ENCODE measurements at regions not wholly inside any gene's neighbourhood (a gene's known extent, or its start where the extent isn't known, plus 50 kb on each side); places are given as distances from the start of the nearest gene placed in this dataset.
"Not testable (repeated sequence)": the region's sequence is repeated elsewhere in the genome, so short reads cannot be mapped to it uniquely, and the experiment has no call there.

- no peak for DNase-seq (ENCODE audit: extremely low spot score, insufficient read length, low read depth)
- FAIRE-seq, result no peak
These were observed 754.7 kb upstream of the GYPC start for GRCh38 chr2:125901278-125901677.

- FAIRE-seq, result no peak
- DNase-seq (ENCODE audit: extremely low spot score, insufficient read length, low read depth), result no peak
These were observed 729.9 kb upstream of the GYPC start for GRCh38 chr2:125925891-125926546.

DNA sequence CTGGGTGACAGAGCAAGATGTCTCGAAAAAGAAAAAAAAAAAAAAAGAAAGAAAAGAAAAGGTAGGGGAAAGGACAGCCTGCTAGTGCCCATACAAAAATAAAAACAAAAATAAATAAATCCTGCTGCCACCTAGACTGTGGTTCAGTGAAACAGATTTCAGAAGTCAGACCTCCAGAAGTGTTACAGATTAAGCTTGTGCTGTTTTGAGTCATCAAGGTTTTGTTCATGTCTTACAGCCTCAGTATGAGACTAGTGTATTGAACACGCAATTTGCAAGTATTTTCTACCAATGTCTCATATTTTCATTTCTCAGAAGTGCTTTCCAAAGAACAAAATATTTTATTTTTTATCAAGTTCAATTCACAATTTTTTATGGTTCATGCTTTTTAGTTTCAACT is 720.4 kb upstream of the GYPC start:
- no peak for FAIRE-seq
- no peak for DNase-seq (ENCODE audit: extremely low spot score, insufficient read length, low read depth)

DNA sequence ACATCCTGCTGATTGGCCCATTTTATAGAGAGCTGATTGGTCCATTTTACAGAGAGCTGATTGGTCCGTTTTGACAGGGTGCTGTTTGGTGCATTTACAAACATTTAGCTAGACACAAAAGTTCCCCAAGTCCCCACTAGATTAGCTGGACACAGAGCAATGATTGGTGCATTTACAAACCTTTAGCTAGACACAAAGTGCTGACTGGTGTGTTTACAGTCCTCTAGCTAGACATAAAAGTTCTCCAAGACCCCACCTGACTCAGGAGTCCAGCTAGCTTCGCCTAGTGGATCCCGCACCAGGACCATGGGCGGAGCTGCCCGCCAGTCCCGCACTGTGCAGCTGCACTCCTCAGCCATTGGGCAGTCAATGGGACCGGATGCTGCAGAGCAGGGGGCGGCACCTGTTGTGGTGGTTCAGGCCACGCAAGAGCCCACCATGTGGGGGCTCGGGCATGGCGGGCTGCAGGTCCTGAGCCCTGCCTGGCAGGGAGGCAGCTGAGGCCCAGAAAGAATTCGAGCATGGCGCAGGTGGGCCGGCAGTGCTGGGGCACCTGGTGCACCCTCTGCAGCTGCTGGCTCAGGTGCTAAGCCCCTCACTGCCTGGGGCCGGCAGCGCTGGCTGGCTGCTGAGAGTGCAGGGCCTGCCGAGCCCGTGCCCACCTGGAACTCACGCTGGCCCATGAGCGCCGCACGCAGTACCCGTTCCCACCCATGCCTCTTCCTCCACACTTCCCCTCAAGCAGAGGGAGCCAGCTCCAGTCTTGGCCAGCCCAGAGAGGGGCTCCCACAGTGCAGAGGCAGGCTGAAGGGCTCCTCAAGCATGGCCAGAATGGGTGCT is 713.2 kb upstream of the GYPC start:
- no peak for FAIRE-seq
- DNase-seq (ENCODE audit: extremely low spot score, insufficient read length, low read depth), result no peak

GRCh38 chr2:125959047-125959446 is 696.9 kb upstream of the GYPC start:
- FAIRE-seq, result no peak
- no peak for DNase-seq (ENCODE audit: extremely low spot score, insufficient read length, low read depth)

DNA sequence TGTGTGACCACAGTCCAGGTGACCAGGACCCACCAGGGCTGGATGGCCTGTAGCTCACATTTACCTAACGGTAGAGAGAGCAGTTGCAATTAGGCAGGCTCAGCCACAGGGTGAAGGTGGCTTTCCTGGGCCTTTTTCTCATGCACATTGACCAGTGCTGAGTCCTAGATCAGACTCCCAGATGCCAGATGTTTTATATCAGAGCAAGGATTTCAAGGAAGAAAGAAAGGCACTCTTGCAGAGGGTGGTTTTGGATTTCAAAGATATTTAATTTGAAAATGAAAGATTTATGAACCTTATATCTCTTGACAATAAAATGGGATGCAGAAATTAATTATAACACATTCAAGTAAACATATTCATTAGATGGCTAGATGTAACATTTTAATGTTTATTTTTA is 694.2 kb upstream of the GYPC start:
- FAIRE-seq (no peak), DNase-seq (ENCODE audit: extremely low spot score, insufficient read length, low read depth) (no peak)

- no peak for FAIRE-seq
- no peak for DNase-seq (ENCODE audit: extremely low spot score, insufficient read length, low read depth)
These were observed 676.1 kb upstream of the GYPC start for GRCh38 chr2:125979886-125980285.

DNA sequence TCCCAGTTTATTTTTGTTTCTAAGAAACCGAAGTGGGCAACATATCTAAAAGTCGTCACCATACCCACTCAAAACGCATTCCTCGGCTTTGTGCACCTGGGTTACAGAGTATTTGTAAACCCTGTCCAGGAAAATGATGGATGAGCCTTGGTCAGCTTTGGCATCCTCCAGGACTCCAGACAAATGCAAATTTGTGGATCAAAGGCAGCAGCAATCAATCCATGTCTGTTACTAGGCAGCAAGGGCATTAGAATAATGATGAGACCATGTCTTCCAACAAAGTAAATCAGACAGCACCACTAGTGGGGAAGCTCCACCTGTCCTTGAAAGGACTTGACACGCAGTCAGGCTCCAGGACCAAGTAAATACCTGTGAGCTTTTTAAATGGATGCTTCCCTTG is 672.6 kb upstream of the GYPC start:
- DNase-seq (ENCODE audit: extremely low spot score, insufficient read length, low read depth) (no peak), FAIRE-seq (no peak)

GRCh38 chr2:126029316-126029715 is 626.6 kb upstream of the GYPC start:
- no peak for DNase-seq (ENCODE audit: extremely low spot score, insufficient read length, low read depth)

GRCh38 chr2:126038861-126039260 is 617.1 kb upstream of the GYPC start:
- DNase-seq (ENCODE audit: extremely low spot score, insufficient read length, low read depth) (no peak), FAIRE-seq (no peak)

More at GRCh38 chr2:126029316-126029715, 626.6 kb upstream of the GYPC start:
- no peak for FAIRE-seq

GRCh38 chr2:126041391-126042047 is 614.4 kb upstream of the GYPC start:
- FAIRE-seq (no peak), DNase-seq (ENCODE audit: extremely low spot score, insufficient read length, low read depth) (no peak)

DNA sequence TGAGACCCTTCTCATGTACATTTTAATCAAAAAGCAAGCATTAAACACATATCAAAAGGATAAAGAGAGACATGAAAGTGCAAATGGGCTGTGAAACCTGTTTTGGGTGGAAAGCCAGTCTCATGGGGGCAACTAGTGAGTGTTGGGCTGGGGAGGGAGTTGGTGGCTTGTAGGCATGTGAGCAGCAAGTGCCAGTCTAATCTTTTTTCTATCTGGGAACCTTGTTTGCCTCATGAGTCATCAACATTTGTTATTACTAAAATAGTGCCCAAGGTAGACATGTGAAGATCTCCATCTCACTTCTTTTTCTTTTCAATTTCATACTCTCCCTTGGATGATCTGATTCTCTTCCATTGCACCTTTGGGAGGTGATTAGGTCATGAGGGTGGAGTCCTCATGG is 613.9 kb upstream of the GYPC start:
- DNase-seq (ENCODE audit: extremely low spot score, insufficient read length, low read depth) (no peak), FAIRE-seq (no peak)

DNA sequence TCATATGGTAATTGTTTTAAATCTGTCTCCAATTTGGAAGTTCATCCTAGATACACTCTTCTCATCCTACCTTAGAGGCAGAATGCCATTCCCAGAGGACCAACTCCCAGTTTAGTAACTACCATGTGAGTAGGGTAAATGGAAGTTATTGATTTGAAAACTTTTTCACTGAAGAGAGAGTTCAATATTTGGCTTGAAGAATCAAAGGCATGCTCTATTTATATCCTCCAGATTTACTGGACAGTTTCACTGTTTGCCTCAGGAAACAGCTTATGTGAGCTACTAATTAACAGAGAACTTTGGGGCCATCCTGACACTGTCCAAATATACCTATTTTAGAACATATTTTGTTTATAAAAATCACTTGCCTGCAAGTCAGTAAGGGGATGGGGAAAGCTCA is 607.2 kb upstream of the GYPC start:
- FAIRE-seq (no peak), DNase-seq (ENCODE audit: extremely low spot score, insufficient read length, low read depth) (no peak)

DNA sequence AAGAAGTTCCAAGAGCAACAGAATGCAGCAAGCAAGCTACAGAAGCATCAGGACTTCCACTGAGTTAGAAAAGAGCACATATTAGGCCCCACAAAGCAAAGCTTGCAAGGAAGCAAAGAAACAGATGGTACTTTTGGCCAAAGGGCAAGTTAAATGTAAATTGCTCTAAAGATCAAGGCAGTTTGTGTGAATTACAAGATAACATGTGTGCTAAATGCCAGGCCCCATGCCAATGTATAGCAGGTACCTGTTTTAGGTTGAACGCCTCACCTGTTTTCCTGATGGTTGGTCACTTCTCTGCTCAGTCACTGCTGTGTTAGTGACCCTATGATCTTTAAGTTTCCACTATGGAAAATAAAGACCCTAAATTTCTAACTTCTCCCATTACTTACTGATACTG is 606.5 kb upstream of the GYPC start:
- DNase-seq (ENCODE audit: extremely low spot score, insufficient read length, low read depth) (no peak), FAIRE-seq (no peak)

GRCh38 chr2:126050991-126051736 is 604.8 kb upstream of the GYPC start:
- FAIRE-seq (no peak), DNase-seq (ENCODE audit: extremely low spot score, insufficient read length, low read depth) (no peak)

DNA sequence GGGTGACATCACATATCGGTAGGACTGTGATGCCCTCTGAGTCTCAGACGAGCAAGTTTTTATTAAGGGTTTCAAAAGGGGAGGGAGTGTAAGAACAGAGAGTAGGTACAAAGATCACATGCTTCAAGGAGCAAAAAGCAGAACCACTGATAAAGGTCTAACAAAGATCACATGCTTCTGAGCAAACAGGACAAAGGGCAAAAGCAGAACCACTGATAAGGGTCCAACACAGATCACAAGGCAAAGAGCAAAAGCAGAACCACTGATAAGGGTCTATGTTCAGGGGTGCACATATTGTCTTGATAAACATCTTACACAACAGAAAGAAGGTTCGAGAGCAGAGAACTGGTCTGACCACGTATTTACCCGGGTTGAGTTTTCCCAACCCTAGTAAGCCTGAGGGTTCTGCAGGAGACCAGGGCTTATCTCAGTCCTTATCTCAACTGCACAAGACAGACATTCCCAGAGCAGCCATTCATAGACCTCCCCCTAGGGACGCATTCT is 604.2 kb upstream of the GYPC start:
- FAIRE-seq; DNase-seq (ENCODE audit: extremely low spot score, insufficient read length, low read depth): not testable (repeated sequence)

- FAIRE-seq (no peak), DNase-seq (ENCODE audit: extremely low spot score, insufficient read length, low read depth) (no peak)
These were observed 596.6 kb upstream of the GYPC start for GRCh38 chr2:126059379-126059778.

DNA sequence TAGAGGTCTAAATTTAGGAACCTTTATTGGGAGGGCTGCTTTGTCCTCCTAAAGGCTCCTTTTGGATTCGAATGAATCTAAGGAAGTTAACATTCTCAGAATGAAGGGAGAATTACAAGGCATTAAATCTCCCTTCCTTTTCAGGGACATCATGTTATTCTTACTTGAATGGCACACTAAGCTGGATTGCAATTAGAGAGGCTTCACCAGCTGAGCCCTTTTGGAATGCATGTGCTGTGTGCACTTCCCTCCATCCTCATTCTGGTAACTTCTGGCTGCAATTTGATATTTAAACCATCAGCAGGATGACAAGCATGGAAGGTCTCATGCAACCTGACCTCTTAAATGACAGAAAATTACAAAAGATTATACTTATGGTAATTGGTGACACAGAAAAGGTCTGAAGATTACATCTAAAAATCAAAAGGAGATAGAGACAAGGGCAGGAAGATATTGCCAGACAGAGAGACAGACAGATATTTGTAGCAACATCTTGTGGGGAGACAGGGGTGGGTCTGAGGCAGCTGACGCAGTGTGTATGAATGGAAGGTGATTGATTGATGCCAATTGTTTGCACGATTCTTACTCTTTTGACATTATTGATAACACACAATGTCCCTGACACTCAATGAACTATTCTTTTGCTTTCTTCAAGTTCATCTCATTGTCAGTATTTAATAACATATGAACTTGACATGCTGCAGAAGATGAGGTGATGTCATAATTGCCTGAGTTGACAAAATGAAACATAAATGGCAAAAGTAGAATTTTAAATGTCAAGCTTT is 570.8 kb upstream of the GYPC start:
- no peak for FAIRE-seq
- no peak for DNase-seq (ENCODE audit: extremely low spot score, insufficient read length, low read depth)

DNA sequence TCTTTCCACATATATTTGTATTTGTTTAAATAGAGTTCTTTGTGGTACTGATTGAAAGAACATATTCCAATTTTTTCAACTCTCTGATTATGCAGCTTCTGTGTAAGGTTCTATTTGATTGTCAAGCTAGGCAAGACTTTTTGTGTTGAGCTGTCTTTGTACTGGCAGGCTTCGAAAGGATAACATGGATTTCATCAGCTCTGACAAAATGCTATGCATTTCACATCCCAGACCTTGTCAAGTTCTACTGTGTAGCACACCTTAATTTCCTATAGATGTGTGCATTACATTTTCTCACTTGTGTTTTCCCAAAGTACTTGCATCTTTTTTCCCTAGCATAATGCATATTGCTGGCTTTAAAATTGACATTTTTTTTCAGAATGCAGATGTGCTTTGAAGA is 555.0 kb upstream of the GYPC start:
- DNase-seq (ENCODE audit: extremely low spot score, insufficient read length, low read depth) (no peak), FAIRE-seq (no peak)

- no peak for FAIRE-seq
These were observed 550.0 kb upstream of the GYPC start for GRCh38 chr2:126106006-126106405.

More at GRCh38 chr2:126106006-126106405, 550.0 kb upstream of the GYPC start:
- DNase-seq (ENCODE audit: extremely low spot score, insufficient read length, low read depth), result no peak

Data from GM18507 (cell line).